NT2/D1 (cell line): ENCODE measurements at regions not wholly inside any gene's neighbourhood (a gene's known extent, or its start where the extent isn't known, plus 50 kb on each side); places are given as distances from the start of the nearest gene placed in this dataset.

Experiments
- SUZ12 ChIP-seq: IDR thresholded peaks from 2 replicates; pipeline ENCODE4 v1.6.1; 2011; ENCODE audit not compliant: insufficient read length, insufficient read depth; ENCODE audit errors: extremely low read depth
- YY1 ChIP-seq: IDR thresholded peaks from 2 replicates; pipeline ENCODE4 v1.6.1; 2011; ENCODE audit not compliant: insufficient read length, insufficient read depth
- ZNF274 ChIP-seq: IDR thresholded peaks from 2 replicates; pipeline ENCODE4 v1.6.1; 2011; ENCODE audit warnings: mild to moderate bottlenecking, low read depth, low read length

- TF ChIP-seq ZNF274, result no peak
- no peak for TF ChIP-seq SUZ12
- no peak for TF ChIP-seq YY1
Measured at GRCh38 chr7:144991041-144991440, 155.2 kb upstream of the TPK1 start.
